H1 (cell line): ENCODE measurements at regions not wholly inside any gene's neighbourhood (a gene's known extent, or its start where the extent isn't known, plus 50 kb on each side); places are given as distances from the start of the nearest gene placed in this dataset.

Experiments
- MAFK ChIP-seq: IDR thresholded peaks from 2 replicates; pipeline ENCODE4 v1.6.1; 2012; ENCODE audit warnings: low read depth, mild to moderate bottlenecking, improper control_type of control experiment, low read length

GRCh38 chr3:55165704-55166405 is 238.0 kb upstream of the LRTM1 start (continued):
- no peak for TF ChIP-seq MAFK
